ENCODE measurements at regions not wholly inside any gene's neighbourhood (a gene's known extent, or its start where the extent isn't known, plus 50 kb on each side); places are given as distances from the start of the nearest gene placed in this dataset.

DNA sequence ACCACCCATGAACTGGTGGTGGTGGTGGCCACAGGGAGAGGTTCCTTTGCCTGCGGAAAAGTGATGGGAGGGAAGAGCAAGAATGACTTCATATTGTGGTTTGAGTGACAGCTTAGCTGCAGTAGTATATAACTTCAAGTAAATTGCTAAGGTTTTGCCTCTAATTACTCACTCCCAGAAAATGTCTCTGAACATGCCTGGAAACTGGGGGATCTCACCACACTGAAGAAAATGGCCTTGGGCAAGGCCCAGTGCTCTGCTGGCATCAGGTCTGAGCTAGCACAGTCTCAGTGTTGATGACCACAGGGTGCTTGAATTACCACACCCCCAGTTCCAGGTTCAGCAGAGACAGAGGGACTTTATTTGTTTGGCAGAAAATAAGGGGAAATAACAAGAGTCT is 2085.4 kb downstream of the ARAP2 start:
- no peak for DNase-seq (ENCODE audit: extremely low spot score)
- POLR2A ChIA-PET = no interaction called here
- CTCF ChIA-PET = no interaction called here
- no peak for TF ChIP-seq CTCF (IDR thresholded peaks at IDR 0.05; ENCODE audit: control extremely low read depth, extremely low read depth, low read depth, missing control alignments)

DNA sequence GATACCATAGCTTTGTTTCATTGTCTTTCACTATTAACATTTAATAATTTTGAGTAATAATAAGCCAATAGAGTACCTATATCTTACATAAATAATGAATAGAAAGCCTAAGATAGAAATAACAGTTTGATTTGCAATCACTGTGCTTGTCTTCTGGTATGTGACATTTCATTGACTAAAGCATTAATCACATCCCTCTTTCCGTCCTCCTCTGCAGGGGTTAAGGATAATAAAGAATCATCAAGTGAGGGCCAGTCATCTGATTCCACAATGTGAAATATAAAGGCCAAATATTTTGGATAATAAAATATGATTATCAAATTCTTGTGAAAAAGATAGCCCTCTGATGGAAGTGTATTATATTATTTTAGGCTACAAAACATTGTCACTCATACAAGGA is 2073.4 kb downstream of the ARAP2 start:
- TF ChIP-seq CTCF (IDR thresholded peaks at IDR 0.05; ENCODE audit: control extremely low read depth, extremely low read depth, low read depth, missing control alignments) = no peak
- ChIA-PET POLR2A (no interaction called here), CTCF (no interaction called here)
- DNase-seq (ENCODE audit: extremely low spot score) = no peak

DNA sequence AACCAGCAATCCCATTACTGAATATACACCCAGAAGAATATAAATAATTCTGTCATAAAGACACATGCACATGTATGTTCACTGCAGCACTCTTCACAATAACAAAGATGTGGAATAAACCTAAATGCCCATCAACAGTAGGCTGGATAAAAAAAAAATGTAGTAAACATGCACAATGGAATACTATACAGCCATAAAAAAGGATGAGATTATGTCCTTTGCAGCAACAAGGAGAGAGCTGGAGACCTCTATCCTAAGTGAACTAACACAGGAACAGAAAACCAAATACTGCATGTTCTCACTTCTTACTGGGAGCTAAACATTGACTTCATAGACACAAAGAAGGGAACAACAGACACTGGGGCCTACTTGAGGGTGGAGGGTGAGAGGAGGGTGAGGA is 2067.7 kb downstream of the ARAP2 start:
- POLR2A ChIA-PET = no interaction called here
- CTCF ChIA-PET = no interaction called here
- no peak for DNase-seq (ENCODE audit: extremely low spot score)
- TF ChIP-seq CTCF (IDR thresholded peaks at IDR 0.05; ENCODE audit: control extremely low read depth, extremely low read depth, low read depth, missing control alignments) = no peak

- ChIA-PET POLR2A (no interaction called here), CTCF (interaction anchor here (1.0 to 2.2 kb wide), 4 partner anchors 9 to 16 kb away, joined by 3 to 11 read pairs (median 4); no protein-coding TSS in a partner anchor)
- DNase-seq (ENCODE audit: extremely low spot score) = no peak
- no peak for TF ChIP-seq CTCF (IDR thresholded peaks at IDR 0.05; ENCODE audit: control extremely low read depth, extremely low read depth, low read depth, missing control alignments)
Observed at GRCh38 chr4:34178476-34178875, 2065.8 kb downstream of the ARAP2 start.

GRCh38 chr4:34181311-34181841 is 2062.9 kb downstream of the ARAP2 start:
- ChIA-PET CTCF (no interaction called here), POLR2A (no interaction called here)
- DNase-seq (ENCODE audit: extremely low spot score) = no peak
- TF ChIP-seq CTCF (IDR thresholded peaks at IDR 0.05; ENCODE audit: control extremely low read depth, extremely low read depth, low read depth, missing control alignments) = no peak

DNA sequence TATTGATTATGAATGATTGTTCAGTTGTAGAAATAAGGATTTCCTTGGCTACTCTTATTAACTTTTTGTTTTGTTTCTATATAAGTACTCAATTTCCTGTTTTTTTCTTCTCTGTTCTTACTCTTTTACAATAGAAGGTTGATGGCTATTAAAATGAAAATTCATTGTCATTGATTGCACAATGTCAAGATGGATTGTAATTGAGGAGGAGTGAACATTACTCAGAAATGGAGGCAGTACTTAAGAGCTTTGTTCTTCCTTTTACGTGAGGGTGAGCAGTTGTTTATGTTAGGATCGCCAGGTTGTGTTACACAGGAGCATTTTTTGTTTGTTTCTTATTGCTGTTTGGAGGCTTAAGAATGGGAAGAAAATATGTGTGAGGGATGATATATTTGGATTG is 2062.4 kb downstream of the ARAP2 start:
- no peak for DNase-seq (ENCODE audit: extremely low spot score)
- POLR2A ChIA-PET = no interaction called here
- no peak for TF ChIP-seq CTCF (IDR thresholded peaks at IDR 0.05; ENCODE audit: control extremely low read depth, extremely low read depth, low read depth, missing control alignments)
- CTCF ChIA-PET = no interaction called here

GRCh38 chr4:34182306-34182705 is 2062.0 kb downstream of the ARAP2 start:
- ChIA-PET CTCF (no interaction called here), POLR2A (no interaction called here)
- no peak for TF ChIP-seq CTCF (IDR thresholded peaks at IDR 0.05; ENCODE audit: control extremely low read depth, extremely low read depth, low read depth, missing control alignments)
- DNase-seq (ENCODE audit: extremely low spot score) = no peak
